RPMI7951 (cell line): ENCODE measurements at regions not wholly inside any gene's neighbourhood (a gene's known extent, or its start where the extent isn't known, plus 50 kb on each side); places are given as distances from the start of the nearest gene placed in this dataset.
"Not testable (repeated sequence)": the region's sequence is repeated elsewhere in the genome, so short reads cannot be mapped to it uniquely, and the experiment has no call there.

Experiments
- DNase-seq: peaks from one replicate; pipeline ENCODE4 v3.0.0-alpha.2; 2012; ENCODE audit warnings: low read depth

DNA sequence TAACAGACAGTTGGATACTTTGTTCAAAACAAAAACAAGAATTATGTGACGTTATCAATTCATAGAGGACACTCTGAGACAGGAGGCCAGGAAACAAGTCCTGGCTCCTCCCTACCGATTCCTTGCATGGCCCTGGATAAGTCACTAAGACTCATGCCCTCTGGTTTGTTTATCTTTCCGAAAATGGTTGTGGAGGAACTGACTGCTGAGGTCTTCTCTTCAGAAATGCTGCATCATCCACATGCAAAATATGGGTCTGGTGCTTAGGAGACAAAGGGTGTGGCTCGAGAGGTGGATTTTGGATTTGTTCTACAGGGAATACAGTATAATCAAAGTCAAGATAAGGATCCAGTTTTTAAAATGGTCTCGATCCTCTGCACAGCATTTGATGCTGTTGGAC, 130.9 kb downstream of the RELL1 start:
- DNase-seq = peak; percentile 3

DNA sequence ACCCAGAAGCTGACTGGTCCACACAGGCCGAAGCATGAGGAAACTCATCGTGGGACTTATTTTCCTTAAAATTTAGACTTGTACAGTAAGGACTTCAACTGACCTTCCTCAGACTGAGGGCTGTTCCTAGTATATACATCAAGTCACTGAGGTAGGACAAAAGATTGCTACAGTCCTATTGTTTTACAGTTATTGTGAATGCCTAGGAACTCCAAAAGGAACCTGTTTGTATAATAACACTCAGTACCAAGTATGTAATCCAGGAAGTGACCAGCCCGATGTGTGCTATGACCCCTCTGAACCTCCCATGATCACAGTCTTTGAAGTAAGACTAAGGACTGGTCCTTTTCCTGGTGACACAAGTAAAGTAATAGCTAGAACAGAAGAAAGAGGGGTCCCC, 136.3 kb downstream of the RELL1 start:
- not testable (repeated sequence) for DNase-seq

DNA sequence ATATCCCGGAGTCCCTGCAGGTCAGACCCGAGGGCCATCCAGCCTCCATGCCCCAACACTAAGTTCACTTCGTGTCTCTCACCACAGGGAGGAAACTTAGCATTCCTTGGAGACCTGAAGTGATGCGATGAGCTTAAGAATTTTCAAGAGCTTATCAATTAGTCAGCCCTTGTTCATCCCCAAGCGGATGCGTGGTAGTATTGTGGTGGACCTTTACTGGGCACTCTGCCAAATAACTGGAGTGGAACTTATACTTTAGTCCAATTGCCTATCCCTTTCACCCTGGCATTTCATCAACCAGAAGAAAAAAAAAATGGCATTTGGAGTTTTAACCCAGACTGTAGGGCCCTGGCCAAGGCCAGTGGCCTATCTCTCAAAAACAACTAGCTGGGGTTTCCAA, 137.1 kb downstream of the RELL1 start:
- peak; percentile 89 for DNase-seq

DNA sequence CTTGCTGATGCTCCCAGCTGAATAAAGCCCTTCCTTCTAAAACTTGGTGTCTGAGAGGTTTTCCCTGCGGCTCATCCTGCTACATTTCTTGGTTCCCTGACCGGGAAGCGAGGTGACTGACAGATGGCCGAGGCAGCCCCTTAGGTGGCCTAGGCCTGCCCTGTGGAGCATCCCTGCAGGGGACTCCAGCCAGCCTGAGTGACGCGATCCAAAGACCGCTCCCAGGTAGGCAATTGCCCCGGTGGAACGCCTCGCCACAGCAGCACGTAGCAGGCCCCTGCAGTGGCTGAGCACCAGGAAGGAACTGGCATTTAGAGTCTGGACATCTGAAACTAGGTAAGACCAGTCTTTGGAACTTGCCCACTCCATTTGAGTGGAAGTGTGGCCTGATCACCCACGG, 139.6 kb downstream of the RELL1 start:
- no peak for DNase-seq

DNA sequence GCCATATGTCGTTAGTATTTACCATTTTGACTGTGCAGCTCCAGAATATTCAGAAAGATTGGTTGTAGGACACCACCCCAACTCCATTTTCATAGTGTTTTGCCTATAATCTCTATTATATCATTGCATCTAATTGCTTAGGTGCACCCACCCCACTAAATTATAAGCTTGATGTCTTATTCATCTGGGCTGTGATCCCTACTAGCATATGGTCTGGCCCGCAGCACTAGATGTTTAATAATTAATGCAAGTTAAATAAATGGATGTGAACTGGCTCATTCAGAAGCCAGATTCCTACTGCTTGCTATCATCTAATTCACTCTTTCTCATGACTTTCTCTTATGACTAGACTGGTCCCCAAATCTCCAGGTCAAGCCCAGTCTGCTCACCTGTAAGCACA, 143.5 kb downstream of the RELL1 start:
- no peak for DNase-seq

DNA sequence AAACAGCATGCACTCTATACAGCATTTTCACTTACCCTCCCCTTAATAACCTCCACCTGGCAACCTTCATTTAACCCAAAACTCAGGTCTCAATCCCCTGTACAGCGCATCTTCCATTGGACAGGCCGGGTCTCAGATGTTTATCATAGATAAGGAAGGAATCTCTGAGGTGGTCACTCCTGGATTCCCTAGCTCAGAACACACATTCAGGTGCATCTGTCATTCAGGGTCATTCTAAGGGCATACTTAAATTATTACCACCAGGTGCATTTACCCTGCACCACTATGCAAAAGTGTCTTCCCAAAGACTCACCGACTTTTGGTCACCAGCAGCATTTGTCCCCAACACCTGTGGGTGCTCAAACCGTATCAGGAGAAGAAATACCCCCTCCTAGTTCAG, 144.2 kb downstream of the RELL1 start:
- DNase-seq = no peak

DNA sequence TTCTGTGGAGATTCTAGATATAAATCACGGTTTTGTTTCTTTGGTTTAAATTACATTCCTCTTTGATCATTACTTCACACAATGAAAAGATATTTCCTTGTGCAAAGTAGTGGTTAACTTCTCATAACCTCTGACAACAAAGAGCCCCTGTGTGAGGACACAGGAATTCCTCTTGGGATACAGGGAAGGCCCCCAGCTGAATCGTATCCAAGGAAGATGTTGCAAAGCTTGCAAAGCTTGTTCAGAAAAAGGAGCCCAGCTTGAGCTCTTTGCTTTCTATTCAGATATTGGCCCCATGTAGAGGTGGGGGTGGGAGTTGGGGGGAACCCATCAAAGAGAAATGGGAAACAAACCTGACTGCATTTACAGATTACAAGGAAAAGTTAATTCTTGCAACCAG, 145.7 kb downstream of the RELL1 start:
- DNase-seq = peak; percentile 10

DNA sequence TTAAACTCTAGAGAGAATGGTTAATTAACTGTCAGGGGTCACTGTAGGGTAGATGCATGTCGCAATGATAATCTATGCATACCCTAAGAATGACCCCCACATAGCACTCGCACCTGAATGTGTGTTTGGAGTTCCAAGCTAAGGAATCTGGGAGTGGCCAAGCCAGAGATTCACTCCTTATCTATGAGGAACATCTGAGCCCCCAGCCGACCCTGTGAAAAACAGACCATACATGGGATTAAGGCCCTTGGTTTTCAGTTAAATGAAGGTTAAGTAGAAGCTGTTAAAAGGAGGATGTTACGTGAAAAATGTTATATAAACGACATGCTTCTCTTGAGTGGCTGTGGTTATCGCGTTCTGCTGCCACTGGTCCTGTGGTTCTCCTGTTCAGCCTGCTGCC, 147.2 kb downstream of the RELL1 start:
- DNase-seq = no peak

DNA sequence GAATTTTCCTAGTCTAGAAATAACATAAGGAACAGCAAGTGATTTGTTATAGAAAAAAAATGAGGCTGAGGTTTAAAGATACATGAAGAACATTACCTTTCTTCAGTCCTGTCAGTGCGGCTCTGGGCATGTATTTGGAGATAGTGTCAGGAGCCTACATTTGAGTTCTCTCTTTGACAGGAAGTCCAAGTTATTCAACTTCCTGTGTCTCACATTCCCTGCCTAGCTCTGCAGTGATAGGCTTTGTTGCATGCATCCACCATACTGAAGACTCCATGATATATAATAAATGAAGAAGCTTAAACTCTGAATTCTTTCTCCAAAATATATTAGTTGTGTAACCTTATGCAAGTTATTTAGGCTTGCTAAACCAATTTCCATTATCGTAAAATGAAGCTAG, 148.7 kb downstream of the RELL1 start:
- DNase-seq = no peak

DNA sequence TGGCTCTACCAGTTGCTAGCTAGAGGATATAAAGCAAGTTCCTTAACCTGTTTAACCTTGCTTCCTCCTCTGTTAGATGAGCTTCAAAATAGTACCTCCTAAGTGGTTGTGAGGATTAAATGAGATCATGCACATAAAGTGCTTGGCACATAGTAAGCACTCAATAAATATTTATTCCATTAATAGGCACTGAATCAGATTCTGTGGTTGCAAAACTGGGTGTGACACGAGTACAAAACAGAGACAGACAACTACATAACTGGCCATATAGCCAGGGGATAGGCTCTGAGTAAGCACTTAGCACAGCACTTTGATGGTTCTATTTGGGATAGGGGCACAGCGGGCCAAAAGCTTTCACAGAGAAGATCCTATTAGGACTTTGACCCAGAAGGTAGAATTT, 150.3 kb downstream of the RELL1 start:
- no peak for DNase-seq

DNA sequence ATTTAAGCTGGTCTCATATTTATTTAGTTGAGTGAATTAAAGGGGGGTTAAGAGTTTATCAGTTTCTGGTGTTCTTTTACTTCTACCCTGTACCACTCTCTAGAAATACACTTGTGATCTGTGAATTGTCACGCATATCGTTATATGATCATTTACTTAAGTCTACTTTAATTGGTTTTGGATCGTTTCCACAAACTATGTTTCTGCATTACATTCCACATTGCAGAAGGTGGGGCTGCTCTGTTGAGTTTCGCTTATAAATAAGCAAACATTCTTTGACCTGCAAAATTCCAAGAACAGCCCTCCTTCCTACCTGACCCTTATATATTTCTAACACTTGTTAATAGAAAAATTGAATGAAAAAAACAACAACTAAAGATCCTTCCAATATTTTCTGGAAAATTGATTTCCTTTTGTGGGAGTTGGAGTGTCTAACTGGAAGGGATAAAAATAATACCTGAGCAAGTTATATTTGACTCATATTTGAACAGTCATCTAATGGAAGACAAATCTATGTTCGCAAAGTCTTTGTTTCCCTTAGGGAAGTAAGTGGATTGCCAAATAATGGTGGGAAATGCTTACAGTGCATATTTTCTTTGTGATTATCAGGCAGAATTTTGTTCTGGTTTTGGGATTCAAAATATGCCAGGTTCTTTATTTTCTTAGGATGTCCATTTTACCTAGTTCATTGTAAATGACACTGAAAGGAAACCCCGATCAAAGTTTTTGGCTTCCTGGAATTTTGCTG, 152.7 kb downstream of the RELL1 start:
- no peak for DNase-seq

DNA sequence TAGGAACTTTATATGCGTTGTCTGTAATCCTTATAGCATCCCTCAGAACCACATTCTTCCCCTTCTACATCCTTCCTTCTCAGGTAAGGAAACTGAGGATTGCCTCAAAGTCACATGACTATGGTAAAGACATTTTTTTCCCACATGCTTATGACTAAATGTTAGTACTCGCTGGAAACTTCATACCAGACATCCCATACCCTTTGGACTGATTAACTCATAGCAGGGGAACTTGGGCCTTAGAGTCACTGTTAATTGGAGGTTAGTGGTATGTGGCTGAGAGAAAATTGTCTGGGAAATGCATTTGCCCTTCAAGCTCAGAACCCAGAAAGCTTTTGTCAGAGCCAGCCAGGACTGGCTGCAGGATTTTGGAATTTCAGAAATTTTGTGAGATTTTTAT, 155.0 kb downstream of the RELL1 start:
- no peak for DNase-seq

DNA sequence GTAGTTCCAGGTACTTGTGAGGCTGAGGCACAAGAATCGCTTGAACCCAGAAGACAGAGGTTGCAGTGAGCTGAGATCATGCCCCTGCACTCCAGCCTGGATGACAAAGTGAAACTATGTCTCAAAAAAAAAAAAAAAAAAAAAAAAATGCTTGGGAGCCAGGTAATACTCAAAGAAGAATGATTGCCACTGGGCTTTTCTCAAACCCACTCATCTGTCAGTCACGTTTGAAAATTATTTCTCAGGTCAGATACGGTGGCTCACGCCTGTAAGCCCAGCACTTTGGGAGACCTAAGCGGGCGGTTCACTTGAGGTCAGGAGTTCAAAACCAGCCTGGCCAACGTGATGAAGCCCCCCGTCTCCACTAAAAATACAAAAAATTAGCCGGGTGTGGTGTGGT, 155.7 kb downstream of the RELL1 start:
- DNase-seq = no peak

DNA sequence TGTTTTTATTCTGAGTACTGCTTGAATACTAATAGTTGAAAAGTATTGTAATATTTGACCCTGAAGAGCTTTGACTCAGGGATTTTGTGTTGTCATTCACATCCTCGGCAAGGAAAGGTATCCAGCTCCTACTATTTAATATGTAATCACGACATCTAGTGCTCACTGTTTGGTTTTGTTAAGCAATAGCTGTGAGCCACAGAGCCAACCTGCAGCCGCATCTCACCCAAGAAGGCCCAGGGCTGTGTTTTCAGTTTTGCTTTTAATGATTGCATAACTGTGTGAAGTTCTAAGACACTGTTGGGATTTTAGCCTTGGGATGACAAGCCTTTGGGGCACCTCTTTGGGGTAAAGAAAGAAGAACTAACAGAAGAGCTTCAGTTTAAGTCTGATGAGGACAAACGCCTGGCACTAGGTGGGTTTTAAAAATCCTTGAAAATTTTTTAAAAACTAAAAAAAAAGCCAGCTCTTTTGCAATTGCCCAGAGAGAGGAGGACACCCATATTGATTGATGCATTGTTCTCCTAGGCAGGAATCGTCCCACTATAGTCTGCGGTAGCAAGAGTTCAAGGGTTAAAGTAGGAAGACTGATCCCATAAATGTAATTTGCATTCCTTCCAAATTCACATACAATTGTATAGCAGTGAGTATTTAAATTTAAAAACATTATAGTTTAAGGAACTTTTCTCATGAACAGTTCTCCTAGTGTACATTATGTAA, 157.8 kb downstream of the RELL1 start:
- DNase-seq = peak; percentile 22

DNA sequence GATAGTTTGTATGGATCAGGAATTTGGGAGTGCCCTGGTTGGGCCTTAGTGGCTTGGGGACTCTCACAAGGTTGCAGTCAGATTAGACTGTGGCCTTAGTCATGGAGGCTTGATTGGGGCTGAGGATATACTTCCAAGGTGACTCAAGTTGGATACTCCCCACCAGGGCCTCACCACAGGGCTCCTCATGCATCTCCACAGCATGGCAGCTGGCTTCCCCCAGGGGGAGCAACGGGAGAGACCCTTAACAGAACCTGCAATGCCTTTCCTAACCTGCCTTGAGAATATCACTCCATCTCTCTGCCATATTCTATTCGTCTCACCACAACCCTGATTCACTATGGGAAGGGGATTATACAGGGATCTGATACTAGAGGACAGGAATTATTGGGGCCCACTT, 161.9 kb downstream of the RELL1 start:
- DNase-seq = no peak

DNA sequence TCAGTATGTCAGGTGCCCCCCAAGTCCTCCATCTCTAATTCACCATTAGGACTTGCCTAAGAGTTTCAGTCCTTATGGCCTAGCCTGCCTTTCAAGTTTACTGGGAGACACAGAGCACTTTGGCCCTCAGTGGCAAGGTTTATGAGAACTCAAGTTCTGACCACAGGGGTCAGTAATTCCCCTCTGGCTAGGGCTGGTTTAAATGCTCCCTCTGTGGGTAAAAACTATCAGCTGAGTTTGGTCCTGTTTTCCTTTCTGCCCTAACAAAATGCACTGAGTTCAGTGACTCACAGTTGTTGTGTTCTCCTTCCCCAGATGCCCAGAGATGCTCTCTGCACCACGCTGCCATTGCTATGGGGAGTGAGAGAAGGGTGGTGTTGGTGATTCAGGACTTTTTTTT, 163.2 kb downstream of the RELL1 start:
- DNase-seq = peak; percentile 32

DNA sequence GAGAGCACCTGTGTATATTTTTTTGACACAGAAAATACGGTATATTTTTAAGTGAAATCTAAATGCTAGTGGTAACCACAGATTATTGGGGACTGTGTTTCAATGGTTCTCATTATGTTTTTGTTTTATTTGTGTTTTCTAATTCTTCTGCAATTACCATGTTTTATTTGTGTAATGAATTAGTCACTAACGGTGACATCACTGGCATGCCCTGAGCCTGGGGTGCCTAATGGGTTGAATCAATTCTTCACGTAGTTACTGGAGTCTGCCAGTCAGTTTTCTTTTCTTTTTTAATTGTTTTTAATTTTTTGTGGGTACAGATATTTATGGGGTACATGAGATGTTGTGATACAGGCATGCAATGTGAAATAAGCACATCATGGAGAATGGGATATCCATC, 168.8 kb downstream of the RELL1 start:
- no peak for DNase-seq

DNA sequence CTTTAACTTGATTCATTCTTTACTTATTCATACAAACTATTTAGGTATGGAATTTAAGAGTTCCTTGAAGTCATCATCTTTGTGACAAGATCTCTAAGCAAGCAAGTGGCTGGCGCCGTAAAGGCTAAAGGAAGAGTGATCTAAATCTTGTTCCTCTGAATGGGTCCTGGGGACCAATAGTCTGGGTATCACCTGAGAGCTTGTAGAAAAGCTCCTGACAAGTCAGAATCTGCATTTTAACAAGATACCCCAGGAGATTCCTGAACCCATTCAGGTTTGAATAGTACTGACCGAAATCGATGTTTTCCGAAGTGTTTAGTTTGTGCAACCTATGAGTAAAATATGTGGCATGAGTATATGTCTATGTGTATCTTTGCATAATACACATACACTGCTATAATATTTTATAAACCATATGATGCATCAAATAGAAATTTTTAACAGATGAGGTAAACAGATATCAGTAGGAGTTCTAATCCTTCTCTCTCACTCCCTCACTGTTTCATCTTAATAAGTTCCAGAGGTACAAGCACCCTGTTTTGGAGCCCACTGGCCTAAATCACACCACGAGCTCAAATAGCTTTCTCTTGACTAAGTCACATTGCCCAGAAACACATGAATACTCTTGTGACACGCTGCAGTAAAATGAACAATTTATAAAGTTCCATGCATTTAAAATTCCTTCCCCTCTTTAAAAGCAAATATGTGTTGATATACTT, 170.0 kb downstream of the RELL1 start:
- no peak for DNase-seq

DNA sequence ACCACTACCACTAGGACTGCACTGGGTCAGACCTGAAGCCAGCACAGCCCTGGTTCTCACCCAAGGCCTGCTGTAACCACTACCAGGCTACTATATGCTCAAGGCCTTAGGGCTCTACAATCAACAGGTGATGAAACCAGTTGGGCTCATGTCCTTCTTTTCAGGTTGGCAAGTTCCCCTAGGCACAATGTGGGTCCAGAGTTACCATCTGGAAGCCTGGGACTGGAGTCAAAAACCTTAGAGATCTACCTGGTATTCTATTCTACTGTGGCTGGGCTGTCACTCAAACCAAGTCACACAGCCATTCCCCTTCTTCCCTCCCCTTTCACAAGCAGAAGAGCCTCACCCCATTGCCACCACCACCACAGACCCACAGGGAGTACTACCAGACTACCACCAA, 175.6 kb downstream of the RELL1 start:
- no peak for DNase-seq

DNA sequence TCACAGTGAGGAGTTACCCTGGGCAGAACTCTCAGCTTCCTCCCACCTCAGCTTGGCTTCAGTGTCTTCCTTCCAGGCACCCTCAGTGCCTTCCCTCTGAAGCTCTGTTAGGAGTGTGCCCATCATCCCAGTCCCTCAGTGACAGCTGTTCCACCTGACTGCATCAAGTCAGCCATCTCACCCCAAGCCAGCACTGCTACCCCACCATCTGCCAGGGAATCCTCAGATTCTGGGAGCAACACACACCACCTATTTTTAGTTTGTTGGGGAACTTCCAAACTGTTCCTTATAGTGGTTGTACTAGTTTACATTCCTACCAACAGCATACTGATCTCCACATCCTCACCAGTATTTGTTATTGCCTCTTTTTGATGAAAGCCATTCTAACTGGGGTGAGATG, 182.9 kb downstream of the RELL1 start:
- no peak for DNase-seq

DNA sequence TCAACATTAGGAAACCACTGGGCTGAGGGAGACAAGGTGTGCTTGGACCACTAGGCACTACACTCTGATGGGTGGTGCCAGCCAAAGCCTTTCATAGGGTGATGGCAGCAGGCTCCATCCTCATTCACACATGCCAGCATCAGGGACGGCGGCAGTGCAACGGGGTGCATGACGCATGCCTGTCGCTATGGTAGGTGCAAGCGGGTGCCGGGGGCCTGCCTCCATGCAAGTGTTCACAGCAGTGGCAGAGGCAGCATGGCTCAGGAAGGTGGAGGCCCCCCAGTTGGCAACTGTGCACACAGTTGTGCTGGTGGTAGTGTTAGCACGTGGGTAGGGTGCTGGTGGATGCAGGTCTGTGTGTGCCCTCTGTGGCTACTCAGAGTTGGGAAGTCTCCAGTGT, 184.1 kb downstream of the RELL1 start:
- DNase-seq = no peak
